Coronary artery (tissue), 2 donors: ENCODE measurements at regions not wholly inside any gene's neighbourhood (a gene's known extent, or its start where the extent isn't known, plus 50 kb on each side); places are given as distances from the start of the nearest gene placed in this dataset.

ENCODE experiments used
- DNase-seq: peaks from one replicate; pipeline ENCODE4 v3.0.0-alpha.2; 2017; ENCODE audit warnings: low spot score
- H3K27ac ChIP-seq, 2 donors: fragments of 200-600 bp; sonication (generic); one replicate each; pipeline ENCODE4 v1.5.1; 2016 to 2019
- H3K4me3 ChIP-seq: fragments of 200-600 bp; sonication (generic); 2 replicates; pipeline ENCODE4 v1.5.1; 2016; ENCODE audit warnings: mild to moderate bottlenecking, moderate library complexity
- CTCF ChIP-seq: fragments of 200-600 bp; sonication (generic); IDR thresholded peaks from one replicate; pipeline ENCODE4 v1.5.1; 2019; ENCODE audit warnings: antibody characterized with exemption

DNA sequence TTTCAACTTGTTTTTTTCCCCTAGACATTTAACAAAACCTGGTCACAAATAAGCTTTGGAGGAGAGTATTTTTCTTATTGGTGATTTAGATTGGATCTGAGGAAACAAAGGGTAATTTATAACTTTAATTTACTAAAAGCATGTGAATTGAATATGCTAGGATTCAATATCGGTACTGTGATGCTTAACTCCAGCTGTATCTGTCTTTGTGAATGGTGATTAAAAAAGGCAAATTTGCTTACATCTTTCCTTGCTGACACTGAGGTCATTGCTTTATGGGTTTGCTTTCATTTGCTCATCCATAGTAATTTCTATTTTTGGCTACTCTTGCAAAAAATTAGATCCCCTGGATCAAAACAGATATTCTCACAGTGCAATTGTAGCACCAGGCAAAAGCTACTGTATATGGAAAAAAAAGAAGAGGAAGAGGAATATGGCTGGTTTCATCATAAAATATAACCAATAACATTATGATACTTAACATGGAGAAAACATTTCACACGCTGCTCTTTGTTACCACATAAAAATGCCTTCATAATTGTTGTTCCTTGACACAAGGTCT is 832.0 kb upstream of the ZEB2 start:
- Histone ChIP-seq H3K27ac (no peak overlapping the region), H3K4me3 (no peak overlapping the region)
- DNase-seq, result no peak
- no peak for TF ChIP-seq CTCF

DNA sequence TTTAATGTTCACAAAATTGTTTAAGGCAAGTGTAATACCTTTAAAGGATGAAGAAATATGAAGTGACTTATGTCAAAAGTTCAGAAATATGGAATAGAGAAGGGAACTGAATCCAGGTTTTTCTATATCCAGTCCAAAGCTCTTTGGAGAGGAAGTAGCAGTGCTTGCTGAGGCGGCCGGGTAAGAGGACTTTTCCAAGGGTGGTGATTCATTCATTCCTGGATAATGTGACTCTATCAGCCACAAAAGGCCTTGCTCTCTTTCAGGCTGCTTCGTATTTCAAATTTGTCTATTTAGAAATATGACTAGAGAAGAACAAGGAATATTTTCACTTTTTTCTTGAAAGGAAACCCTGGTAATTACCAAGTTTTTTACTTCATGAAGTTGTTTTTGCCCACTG is 830.1 kb upstream of the ZEB2 start:
- no peak overlapping the region for H3K4me3 ChIP-seq
- H3K27ac ChIP-seq, result no peak overlapping the region
- DNase-seq, result no peak
- TF ChIP-seq CTCF, result no peak

- DNase-seq, result no peak
- no peak for TF ChIP-seq CTCF
- no peak overlapping the region for H3K4me3 ChIP-seq
- H3K27ac ChIP-seq, result no peak overlapping the region
Observed at GRCh38 chr2:145344076-145344724, 824.3 kb upstream of the ZEB2 start.

DNA sequence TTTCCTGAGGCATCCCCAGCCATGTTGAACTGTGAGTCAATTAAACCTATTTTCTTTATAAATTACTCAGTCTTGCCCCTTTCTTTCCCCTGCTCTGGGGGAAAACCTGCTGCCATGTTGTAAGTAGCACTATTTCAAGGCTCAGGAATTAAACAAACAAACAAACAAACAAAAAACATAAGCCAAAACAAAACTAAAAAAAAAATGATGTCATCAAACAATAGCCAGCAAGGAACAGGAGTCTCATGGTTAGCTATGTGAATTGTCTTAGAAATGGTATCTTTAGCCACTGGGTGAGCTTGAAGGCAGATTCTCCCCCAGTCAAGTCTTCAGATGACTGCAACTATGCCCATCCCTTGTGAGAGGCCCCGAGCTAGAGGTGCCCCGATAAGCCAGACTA is 823.4 kb upstream of the ZEB2 start:
- no peak for DNase-seq
- no peak for TF ChIP-seq CTCF
- H3K4me3 ChIP-seq, result no peak overlapping the region
- H3K27ac ChIP-seq, result no peak overlapping the region

GRCh38 chr2:145341536-145341935 is 821.6 kb upstream of the ZEB2 start:
- Histone ChIP-seq H3K27ac (no peak overlapping the region), H3K4me3 (no peak overlapping the region)
- no peak for DNase-seq
- no peak for TF ChIP-seq CTCF

GRCh38 chr2:145339646-145340045 is 819.7 kb upstream of the ZEB2 start:
- Histone ChIP-seq H3K27ac (no peak overlapping the region), H3K4me3 (no peak overlapping the region)
- no peak for TF ChIP-seq CTCF
- no peak for DNase-seq

- no peak for TF ChIP-seq CTCF
- DNase-seq, result no peak
Observed at GRCh38 chr2:145332210-145332898, 812.4 kb upstream of the ZEB2 start.

More at GRCh38 chr2:145332210-145332898, 812.4 kb upstream of the ZEB2 start:
- Histone ChIP-seq H3K4me3 (no peak overlapping the region), H3K27ac (no peak overlapping the region)
